NCI-H2227 (cell line): ENCODE measurements at regions not wholly inside any gene's neighbourhood (a gene's known extent, or its start where the extent isn't known, plus 50 kb on each side); places are given as distances from the start of the nearest gene placed in this dataset.

Experiments
- DNase-seq: peaks from one replicate; lab custom pipeline; 2025; ENCODE audit not compliant: unreplicated experiment; lab: John Stamatoyannopoulos, UW

GRCh38 chr10:108812296-108812695 lies 1111.0 kb downstream of the XPNPEP1 start:
- no peak for DNase-seq

- DNase-seq: no peak
These were observed 1115.1 kb downstream of the XPNPEP1 start for GRCh38 chr10:108808228-108808627.

DNA sequence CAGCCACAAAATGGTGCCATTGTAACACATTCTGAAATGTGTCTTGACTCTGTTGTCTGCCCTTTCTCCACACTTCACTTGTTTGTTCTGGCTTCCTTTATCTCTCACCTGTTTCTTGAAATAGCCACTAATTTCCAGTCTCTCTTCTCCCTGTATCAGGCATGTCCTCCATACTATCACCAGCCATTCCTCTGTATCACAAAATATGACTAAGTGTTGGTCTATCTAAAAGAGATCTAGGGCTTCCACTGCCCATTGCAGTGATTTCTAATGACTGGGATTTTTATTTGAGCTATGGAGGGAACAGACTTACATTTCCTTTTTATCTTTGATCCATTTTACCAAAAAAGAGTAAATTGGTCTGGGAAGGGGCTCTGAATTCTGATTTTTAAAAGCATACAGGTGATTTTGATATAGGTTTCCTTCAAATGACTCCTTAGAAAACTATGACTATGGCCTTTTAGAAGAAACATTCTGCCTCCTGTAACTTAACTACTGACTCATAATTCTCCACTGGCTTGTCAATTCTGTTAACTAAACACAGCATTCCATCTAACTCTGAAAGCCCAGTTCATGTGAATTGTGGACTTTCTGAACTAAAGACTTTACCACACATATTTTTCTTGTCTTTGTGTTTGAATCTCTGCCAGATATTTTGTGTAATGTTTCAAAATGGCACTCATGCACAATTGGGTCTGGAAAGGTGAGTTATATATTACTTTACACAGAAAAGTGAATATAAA lies 1121.4 kb downstream of the XPNPEP1 start:
- no peak for DNase-seq

GRCh38 chr10:108801220-108801619 lies 1122.1 kb downstream of the XPNPEP1 start:
- no peak for DNase-seq

- DNase-seq: no peak
These were observed 1125.7 kb downstream of the XPNPEP1 start for GRCh38 chr10:108797573-108797972.

DNA sequence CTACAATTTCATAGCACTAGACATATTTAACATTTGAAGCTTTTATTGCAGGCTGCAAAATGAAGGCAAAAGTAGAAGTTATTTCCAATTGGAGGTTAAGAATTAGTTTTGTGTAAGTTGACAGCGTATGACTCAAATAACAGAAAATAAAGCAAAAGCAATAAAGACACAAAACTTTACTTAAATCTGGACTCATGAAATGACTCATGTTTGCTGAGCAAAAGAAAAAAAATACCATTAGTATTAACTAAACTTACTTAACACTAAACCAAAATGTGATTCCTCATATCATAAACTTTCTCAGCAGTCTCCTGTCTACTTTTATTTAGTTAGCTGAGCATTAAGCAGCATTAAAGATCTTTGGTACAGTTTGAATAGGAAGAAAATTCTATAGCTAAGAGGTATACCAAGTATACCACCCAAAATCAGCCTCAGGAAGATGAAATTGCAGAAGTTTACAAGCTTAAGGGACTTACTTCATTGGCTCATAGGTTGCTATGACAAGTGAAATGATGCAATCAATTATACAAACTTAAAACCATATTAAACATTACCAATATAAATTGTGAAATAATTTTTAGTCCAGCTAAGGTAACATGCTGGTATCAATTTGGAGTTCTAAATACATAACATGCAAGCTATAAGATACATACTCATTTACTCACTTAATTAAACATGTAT lies 1131.4 kb downstream of the XPNPEP1 start:
- no peak for DNase-seq

- no peak for DNase-seq
These were observed 1132.3 kb downstream of the XPNPEP1 start for GRCh38 chr10:108791030-108791429.

- DNase-seq: no peak
These were observed 1133.4 kb downstream of the XPNPEP1 start for GRCh38 chr10:108789919-108790318.

DNA sequence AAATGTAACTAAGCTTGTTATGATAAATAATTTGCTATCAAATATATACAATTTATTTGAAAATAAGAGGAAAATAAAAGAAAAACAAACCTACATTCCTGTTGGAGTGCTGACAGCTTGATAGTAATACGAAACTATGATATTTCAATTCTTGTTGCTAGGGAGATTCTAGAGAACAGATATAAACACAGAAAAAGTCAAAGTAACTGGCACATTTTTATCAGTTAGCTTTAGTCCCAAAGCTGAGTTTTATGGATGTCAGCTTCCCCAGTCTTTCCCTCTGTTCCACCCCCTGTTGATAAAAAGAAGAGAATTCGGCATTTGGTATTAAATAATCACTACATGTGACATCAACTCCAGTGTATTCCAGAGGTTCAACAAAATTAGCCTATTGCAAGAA lies 1134.0 kb downstream of the XPNPEP1 start:
- DNase-seq: no peak

- DNase-seq: no peak
These were observed 1134.4 kb downstream of the XPNPEP1 start for GRCh38 chr10:108788891-108789290.

DNA sequence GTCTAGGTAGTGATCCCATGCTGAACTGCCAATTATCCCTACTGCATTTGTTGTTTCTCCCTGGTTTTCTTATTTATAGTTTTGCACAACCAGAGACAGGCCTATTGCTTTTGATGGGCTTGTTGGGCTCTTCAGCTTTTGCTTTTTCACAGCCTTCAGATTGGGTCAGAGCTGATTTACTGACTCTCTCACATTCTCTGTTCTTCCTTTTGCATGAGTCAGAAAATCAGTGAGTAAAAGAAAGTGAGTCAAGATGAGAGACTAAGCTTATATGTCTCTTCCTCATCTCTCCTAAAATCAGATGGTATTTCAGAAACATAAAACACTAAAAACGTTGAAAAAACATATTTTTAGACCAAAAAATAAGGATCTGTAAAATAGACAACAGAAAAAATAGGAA lies 1135.4 kb downstream of the XPNPEP1 start:
- DNase-seq: no peak

DNA sequence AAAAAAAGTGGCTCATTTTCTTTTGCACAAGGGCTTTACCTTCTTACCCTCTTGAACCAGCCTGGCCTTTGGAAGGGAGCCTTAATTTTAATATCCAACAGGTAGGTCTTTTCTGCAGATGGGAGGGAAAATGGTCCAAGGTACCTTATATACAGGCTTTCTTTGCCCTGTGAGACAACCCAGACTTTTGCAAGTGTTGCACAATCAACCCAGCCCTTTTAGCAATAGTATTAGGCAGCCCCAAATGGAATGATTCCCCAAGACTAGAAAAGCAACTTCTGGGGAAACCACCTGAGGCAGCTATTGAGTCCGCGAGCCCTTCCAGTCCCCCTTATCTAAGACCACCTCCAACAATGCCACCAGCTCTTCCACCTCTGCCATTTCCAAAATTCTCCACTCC lies 1138.3 kb downstream of the XPNPEP1 start:
- DNase-seq: no peak

GRCh38 chr10:108784534-108784933 lies 1138.8 kb downstream of the XPNPEP1 start:
- no peak for DNase-seq

- DNase-seq: no peak
These were observed 1139.4 kb downstream of the XPNPEP1 start for GRCh38 chr10:108783897-108784296.

GRCh38 chr10:108782411-108782810 lies 1140.9 kb downstream of the XPNPEP1 start:
- DNase-seq: no peak

DNA sequence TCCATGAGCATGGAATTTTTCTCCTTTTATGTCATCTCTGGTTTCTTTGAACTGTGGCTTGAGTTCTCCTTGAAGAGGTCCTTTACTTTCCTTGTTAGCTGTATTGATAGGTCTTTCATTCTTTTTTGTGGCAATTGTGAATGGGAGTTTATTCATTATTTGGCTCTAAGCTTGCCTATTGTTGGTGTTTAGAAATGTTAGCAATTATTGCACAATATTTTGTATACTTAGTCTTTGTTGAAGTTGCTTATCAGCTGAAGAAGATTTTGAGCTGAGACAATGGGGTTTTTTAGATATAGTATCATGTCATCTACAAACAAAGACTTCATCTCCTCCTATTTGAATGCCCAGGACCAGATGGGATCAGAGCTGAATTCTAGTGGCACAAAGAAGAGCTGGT lies 1143.8 kb downstream of the XPNPEP1 start:
- no peak for DNase-seq

GRCh38 chr10:108775911-108776475 lies 1147.3 kb downstream of the XPNPEP1 start:
- no peak for DNase-seq

GRCh38 chr10:108771106-108771505 lies 1152.2 kb downstream of the XPNPEP1 start:
- no peak for DNase-seq

DNA sequence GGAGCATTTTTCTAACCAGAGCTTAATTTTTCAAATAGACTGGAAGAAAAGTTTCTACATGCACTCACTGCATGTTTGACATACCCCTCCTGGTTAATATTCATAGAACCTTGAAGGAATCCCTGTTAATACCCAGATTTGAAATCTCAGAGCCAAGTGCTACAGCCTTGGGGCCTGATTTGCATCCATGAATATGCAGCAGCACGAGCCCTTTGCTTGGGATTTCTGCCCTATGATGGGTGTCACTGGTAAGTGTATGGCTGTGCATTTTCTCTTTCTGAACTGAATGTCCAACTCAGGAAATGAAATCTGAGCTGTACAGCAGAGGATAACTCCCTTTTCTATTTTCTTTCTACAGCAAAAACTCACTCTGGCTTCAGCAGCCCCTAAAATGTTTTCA lies 1157.5 kb downstream of the XPNPEP1 start:
- DNase-seq: no peak

- DNase-seq: no peak
These were observed 1165.4 kb downstream of the XPNPEP1 start for GRCh38 chr10:108757946-108758345.

DNA sequence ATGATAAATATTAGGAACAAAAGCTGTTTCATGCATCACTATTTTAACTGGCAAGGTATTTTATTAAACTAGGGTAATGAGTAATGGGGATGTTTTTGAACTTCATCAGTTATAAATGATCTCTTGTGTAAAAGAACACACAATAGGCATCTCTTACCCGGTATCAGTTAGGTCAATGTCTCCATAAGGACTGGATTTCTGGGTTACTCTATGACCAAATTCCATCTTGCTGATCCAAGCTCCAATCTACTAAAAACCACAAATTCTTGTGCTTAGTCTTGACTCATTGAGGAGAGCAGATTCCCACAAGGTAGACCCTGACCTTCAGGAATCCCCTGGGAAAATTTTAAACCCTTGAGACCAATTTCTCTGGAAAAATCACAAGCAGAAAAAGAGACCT lies 1167.7 kb downstream of the XPNPEP1 start:
- no peak for DNase-seq

- no peak for DNase-seq
These were observed 1170.0 kb downstream of the XPNPEP1 start for GRCh38 chr10:108753326-108753725.
